ENCODE measurements at regions not wholly inside any gene's neighbourhood (a gene's known extent, or its start where the extent isn't known, plus 50 kb on each side); places are given as distances from the start of the nearest gene placed in this dataset.

DNA sequence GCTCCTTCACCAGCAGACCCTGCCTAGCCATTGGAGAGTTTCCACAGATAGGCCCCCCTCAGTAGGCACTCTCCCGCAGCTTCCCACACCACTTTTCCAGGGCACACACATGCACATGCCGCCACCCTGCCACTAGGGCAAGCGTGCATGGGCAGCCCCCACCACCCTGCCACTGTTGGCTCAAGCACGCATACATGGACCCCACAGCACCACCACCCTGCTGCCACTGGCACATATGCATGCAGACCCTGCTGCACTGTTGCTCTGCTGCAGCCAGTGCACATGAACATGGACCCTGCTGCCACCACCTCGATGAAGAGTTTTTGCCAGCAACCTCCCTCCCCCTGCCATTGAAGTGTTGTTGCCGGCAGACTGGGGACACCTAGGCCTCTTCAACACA, 154.9 kb downstream of the FTCDNL1 start:
- Histone ChIP-seq H3K9me3 (no peaks in the 10 kb centered on the region), H3K4me3 (replicated peaks in 1 of 3) (no peak overlapping the region), H3K36me3 (no peaks in the 10 kb centered on the region), H3K27ac (no peak overlapping the region), H3K4me1 (no peaks in the 10 kb centered on the region), H3K27me3 (no peaks in the 10 kb centered on the region)
- 74 to 88% methylated on average over 6 of the region's 6 CpGs for WGBS, 2 donors
- intact Hi-C loops (cut with DNase I), result no loop called here
- TF ChIP-seq CTCF (IDR thresholded peaks at IDR 0.05) (no peak), POLR2A (IDR thresholded peaks at IDR 0.05) (no peak)
- DNase-seq, result no peak

DNA sequence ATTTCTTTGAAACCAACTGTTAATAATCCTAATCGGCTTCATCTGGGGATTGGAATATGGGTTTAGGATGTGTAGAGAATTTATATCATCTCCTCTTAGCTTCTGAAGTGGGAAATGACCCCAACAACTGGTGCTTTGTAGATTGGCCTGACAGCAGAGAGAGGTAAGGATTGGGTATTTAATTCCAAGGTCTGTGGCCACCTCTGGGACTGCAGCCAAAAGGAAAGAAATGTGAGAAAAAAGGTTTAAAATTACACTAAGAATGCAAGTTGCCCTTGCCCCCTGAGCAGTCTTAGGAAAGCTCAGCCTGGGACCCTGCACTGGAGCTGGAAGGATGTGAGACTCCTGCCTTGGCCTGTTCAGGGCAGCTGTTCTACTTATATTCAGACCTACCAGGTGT, 157.1 kb downstream of the FTCDNL1 start:
- H3K9me3 ChIP-seq, result no peaks in the 10 kb centered on the region
- H3K4me3 ChIP-seq (replicated peaks in 1 of 3), result no peak overlapping the region
- WGBS, 2 donors, result 88 to 94% methylated on average over 1 of the region's 1 CpG
- no peak overlapping the region for H3K27ac ChIP-seq
- DNase-seq, result no peak
- no peaks in the 10 kb centered on the region for H3K27me3 ChIP-seq
- intact Hi-C loops (cut with DNase I), result no loop called here
- H3K4me1 ChIP-seq, result no peaks in the 10 kb centered on the region
- TF ChIP-seq CTCF (IDR thresholded peaks at IDR 0.05) (no peak), POLR2A (IDR thresholded peaks at IDR 0.05) (no peak)
- H3K36me3 ChIP-seq, result no peaks in the 10 kb centered on the region

DNA sequence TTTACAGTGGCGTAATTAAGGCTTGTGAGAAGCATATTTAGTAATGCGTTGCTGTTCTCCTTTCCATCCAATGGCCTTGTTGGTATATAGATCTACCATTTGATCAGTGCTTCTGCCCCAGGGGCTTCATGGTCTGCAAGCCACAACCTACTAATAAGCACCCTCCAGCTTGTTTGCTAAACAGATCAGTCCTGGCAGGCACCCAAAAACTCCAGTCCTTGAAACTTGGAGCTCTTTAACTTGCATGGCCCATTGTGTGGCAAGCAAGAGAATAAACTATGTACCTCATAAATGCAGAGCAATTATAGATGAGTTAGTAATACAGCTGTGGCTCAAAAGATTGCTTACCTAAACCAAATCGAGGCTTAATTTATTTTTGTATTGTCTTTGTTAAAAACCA, 158.5 kb downstream of the FTCDNL1 start:
- 58 to 60% methylated on average over 3 of the region's 3 CpGs for WGBS, 2 donors
- peak; percentile 72 to 80 for DNase-seq
- Histone ChIP-seq H3K27ac (no peak overlapping the region), H3K4me1 (no peaks in the 10 kb centered on the region), H3K27me3 (no peaks in the 10 kb centered on the region), H3K4me3 (replicated peaks in 1 of 3) (no peak overlapping the region), H3K9me3 (no peaks in the 10 kb centered on the region), H3K36me3 (no peaks in the 10 kb centered on the region)
- intact Hi-C loops (cut with DNase I), result no loop called here
- TF ChIP-seq CTCF (IDR thresholded peaks at IDR 0.05) (no peak), POLR2A (IDR thresholded peaks at IDR 0.05) (no peak)

DNA sequence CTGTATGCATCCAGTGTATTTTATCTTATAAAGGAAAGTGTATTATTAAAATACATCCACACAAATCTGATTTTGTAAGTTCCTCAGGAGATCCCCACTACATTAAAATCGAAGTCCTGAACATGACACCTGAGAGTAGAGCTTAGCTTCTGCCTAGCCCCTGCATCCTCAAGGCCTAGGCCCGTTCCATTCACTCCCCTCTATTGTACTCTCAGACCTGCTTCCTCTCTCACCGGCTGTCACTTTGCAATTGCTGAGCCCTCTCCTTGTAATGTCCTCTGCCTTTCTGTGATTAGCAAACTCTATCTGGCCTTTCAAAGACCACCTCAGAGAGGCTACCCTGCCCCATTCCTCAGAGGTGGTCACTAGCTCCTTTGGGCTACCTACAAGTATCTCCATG, 160.8 kb downstream of the FTCDNL1 start:
- Histone ChIP-seq H3K27me3 (no peaks in the 10 kb centered on the region), H3K27ac (no peak overlapping the region), H3K4me1 (no peaks in the 10 kb centered on the region), H3K4me3 (replicated peaks in 1 of 3) (no peak overlapping the region), H3K36me3 (no peaks in the 10 kb centered on the region), H3K9me3 (no peaks in the 10 kb centered on the region)
- WGBS, 2 donors, result 75 to 84% methylated on average over 3 of the region's 3 CpGs
- intact Hi-C loops (cut with DNase I), result no loop called here
- TF ChIP-seq CTCF (IDR thresholded peaks at IDR 0.05) (no peak), POLR2A (IDR thresholded peaks at IDR 0.05) (no peak)
- no peak for DNase-seq

DNA sequence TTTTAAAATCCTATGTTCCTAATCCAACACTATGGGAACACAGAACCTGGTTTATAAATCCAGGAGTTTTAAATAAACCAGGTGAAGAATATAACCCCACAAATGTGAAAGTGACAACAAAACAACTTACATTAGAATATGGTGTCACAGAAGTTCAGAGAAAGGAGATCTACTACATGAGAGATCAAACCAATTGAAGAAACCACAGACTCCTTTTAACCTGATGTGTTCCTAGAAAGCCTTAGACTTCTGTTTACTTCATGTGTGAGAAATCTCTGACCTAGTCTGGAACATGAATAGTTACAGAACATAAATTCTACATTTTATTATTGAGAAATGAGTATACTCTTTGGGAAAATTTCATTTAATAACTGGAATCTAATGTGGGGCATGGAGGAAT, 165.3 kb downstream of the FTCDNL1 start:
- DNase-seq, result no peak
- intact Hi-C loops (cut with DNase I), result no loop called here
- TF ChIP-seq POLR2A (IDR thresholded peaks at IDR 0.05) (no peak), CTCF (IDR thresholded peaks at IDR 0.05) (no peak)
- no peak overlapping the region for H3K4me3 ChIP-seq (replicated peaks in 1 of 3)
- H3K27me3 ChIP-seq, result no peaks in the 10 kb centered on the region
- no peaks in the 10 kb centered on the region for H3K4me1 ChIP-seq
- no peaks in the 10 kb centered on the region for H3K9me3 ChIP-seq
- no peaks in the 10 kb centered on the region for H3K36me3 ChIP-seq
- H3K27ac ChIP-seq, result no peak overlapping the region

All from thyroid gland (tissue), 4 donors.